ENCODE measurements at regions not wholly inside any gene's neighbourhood (a gene's known extent, or its start where the extent isn't known, plus 50 kb on each side); places are given as distances from the start of the nearest gene placed in this dataset.

DNA sequence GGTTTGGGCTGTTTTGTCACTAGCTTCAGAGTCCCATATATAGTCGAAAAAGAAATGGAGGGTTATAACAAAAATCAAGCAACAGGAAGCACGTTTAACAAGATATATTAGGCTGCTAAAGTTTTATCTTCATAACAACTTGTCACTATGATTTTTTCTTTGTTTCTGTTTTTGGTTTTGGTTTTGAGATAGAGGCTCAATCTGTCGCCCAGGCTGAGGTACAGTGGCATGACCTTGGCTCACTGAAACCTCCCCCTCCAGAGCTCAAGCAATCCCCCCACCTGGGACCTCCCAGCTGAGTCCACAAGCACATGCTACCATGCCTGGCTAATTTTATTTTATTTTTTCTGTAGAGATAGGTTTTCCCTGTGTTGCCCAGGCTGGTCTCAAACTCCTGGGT is 2664.4 kb downstream of the ARAP2 start:
- TF ChIP-seq, protein P1, sequence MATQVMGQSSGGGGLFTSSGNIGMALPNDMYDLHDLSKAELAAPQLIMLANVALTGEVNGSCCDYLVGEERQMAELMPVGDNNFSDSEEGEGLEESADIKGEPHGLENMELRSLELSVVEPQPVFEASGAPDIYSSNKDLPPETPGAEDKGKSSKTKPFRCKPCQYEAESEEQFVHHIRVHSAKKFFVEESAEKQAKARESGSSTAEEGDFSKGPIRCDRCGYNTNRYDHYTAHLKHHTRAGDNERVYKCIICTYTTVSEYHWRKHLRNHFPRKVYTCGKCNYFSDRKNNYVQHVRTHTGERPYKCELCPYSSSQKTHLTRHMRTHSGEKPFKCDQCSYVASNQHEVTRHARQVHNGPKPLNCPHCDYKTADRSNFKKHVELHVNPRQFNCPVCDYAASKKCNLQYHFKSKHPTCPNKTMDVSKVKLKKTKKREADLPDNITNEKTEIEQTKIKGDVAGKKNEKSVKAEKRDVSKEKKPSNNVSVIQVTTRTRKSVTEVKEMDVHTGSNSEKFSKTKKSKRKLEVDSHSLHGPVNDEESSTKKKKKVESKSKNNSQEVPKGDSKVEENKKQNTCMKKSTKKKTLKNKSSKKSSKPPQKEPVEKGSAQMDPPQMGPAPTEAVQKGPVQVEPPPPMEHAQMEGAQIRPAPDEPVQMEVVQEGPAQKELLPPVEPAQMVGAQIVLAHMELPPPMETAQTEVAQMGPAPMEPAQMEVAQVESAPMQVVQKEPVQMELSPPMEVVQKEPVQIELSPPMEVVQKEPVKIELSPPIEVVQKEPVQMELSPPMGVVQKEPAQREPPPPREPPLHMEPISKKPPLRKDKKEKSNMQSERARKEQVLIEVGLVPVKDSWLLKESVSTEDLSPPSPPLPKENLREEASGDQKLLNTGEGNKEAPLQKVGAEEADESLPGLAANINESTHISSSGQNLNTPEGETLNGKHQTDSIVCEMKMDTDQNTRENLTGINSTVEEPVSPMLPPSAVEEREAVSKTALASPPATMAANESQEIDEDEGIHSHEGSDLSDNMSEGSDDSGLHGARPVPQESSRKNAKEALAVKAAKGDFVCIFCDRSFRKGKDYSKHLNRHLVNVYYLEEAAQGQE (IDR thresholded peaks at IDR 0.05; ENCODE audit: low read depth): no peak
- TF ChIP-seq CEBPB (IDR thresholded peaks at IDR 0.05) (no peak), EGR1 (IDR thresholded peaks at IDR 0.05) (no peak), TAF1 (IDR thresholded peaks at IDR 0.05; ENCODE audit: low read depth) (no peak), YY1 (IDR thresholded peaks at IDR 0.05; ENCODE audit: low read depth) (no peak)
- TF ChIP-seq, protein P2, sequence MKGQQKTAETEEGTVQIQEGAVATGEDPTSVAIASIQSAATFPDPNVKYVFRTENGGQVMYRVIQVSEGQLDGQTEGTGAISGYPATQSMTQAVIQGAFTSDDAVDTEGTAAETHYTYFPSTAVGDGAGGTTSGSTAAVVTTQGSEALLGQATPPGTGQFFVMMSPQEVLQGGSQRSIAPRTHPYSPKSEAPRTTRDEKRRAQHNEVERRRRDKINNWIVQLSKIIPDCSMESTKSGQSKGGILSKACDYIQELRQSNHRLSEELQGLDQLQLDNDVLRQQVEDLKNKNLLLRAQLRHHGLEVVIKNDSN (IDR thresholded peaks at IDR 0.05): no peak
